OCI-LY3 (cell line): ENCODE measurements at regions not wholly inside any gene's neighbourhood (a gene's known extent, or its start where the extent isn't known, plus 50 kb on each side); places are given as distances from the start of the nearest gene placed in this dataset.

Experiments used
- EZH2phosphoT487 ChIP-seq: fragments of 200-600 bp; shearing (Covaris generic); IDR thresholded peaks from 2 replicates; pipeline ENCODE4 v1.6.1; 2018; ENCODE audit warnings: antibody characterized with exemption, mixed run types, low read depth
- TF ChIP-seq, protein P1 (sequence below): fragments of 200-600, 300-600 bp; sonication (generic); IDR thresholded peaks from 2 replicates; pipeline ENCODE4 v1.5.1; 2014; ENCODE audit warnings: antibody characterized with exemption, low read length, low read depth

GRCh38 chr10:89980166-89980565, 278.8 kb downstream of the KIF20B start:
- TF ChIP-seq, protein P1, sequence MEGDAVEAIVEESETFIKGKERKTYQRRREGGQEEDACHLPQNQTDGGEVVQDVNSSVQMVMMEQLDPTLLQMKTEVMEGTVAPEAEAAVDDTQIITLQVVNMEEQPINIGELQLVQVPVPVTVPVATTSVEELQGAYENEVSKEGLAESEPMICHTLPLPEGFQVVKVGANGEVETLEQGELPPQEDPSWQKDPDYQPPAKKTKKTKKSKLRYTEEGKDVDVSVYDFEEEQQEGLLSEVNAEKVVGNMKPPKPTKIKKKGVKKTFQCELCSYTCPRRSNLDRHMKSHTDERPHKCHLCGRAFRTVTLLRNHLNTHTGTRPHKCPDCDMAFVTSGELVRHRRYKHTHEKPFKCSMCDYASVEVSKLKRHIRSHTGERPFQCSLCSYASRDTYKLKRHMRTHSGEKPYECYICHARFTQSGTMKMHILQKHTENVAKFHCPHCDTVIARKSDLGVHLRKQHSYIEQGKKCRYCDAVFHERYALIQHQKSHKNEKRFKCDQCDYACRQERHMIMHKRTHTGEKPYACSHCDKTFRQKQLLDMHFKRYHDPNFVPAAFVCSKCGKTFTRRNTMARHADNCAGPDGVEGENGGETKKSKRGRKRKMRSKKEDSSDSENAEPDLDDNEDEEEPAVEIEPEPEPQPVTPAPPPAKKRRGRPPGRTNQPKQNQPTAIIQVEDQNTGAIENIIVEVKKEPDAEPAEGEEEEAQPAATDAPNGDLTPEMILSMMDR = no peak
- no peak for TF ChIP-seq EZH2phosphoT487
